DND-41 (cell line): ENCODE measurements at regions not wholly inside any gene's neighbourhood (a gene's known extent, or its start where the extent isn't known, plus 50 kb on each side); places are given as distances from the start of the nearest gene placed in this dataset.

Experiments
- CTCF ChIP-seq: IDR thresholded peaks from 2 replicates; pipeline ENCODE4 v1.5.1; 2012; ENCODE audit warnings: borderline replicate concordance, low read length, moderate library complexity, mild to moderate bottlenecking; ENCODE audit not compliant: poor library complexity, severe bottlenecking; ENCODE audit errors: extremely low read depth
- EZH2 ChIP-seq: IDR thresholded peaks from 3 replicates; pipeline ENCODE4 v1.6.1; 2012; ENCODE audit warnings: borderline replicate concordance, low read depth, mild to moderate bottlenecking, moderate library complexity, low read length, inconsistent platforms; ENCODE audit not compliant: severe bottlenecking

- peak; percentile 68 for TF ChIP-seq CTCF
- no peak for TF ChIP-seq EZH2
Observed at GRCh38 chr1:240027059-240027462, 64.6 kb upstream of the FMN2 start.
